ENCODE measurements at regions not wholly inside any gene's neighbourhood (a gene's known extent, or its start where the extent isn't known, plus 50 kb on each side); places are given as distances from the start of the nearest gene placed in this dataset.

- Mint-ChIP-seq H3K9me3 (peaks cover 7% of the 10 kb centered on the region), H3K4me3 (no peak overlapping the region), H3K27me3 (ENCODE audit: insufficient read depth) (no peaks in the 10 kb centered on the region), H3K4me1 (no peaks in the 10 kb centered on the region), H3K36me3 (ENCODE audit: low read depth) (no peaks in the 10 kb centered on the region), H3K27ac (no peak overlapping the region)
- Histone ChIP-seq H3K4me3 (ENCODE audit: low read length) (no peak overlapping the region), H3K4me1 (ENCODE audit: control insufficient read depth, insufficient read depth, low read length) (no peaks in the 10 kb centered on the region), H3K27me3 (ENCODE audit: control insufficient read depth, insufficient read depth, low read length, poor library complexity, severe bottlenecking) (no peaks in the 10 kb centered on the region), H3K36me3 (ENCODE audit: control insufficient read depth, insufficient read depth, low read length) (no peaks in the 10 kb centered on the region), H3K9ac (ENCODE audit: extremely low read depth, low read length, poor library complexity, severe bottlenecking) (no peak overlapping the region), H3K27ac (ENCODE audit: low read depth, low read length) (no peak overlapping the region), H3K9me3 (ENCODE audit: control insufficient read depth, low read length) (no peaks in the 10 kb centered on the region)
- WGBS, 2 experiments (ENCODE audit: insufficient coverage in 1 of 2, insufficient read length in 1 of 2) = 86 to 100% methylated on average over 1 of the region's 1 CpG
- no peak for DNase-seq
- TF ChIP-seq, protein P1, sequence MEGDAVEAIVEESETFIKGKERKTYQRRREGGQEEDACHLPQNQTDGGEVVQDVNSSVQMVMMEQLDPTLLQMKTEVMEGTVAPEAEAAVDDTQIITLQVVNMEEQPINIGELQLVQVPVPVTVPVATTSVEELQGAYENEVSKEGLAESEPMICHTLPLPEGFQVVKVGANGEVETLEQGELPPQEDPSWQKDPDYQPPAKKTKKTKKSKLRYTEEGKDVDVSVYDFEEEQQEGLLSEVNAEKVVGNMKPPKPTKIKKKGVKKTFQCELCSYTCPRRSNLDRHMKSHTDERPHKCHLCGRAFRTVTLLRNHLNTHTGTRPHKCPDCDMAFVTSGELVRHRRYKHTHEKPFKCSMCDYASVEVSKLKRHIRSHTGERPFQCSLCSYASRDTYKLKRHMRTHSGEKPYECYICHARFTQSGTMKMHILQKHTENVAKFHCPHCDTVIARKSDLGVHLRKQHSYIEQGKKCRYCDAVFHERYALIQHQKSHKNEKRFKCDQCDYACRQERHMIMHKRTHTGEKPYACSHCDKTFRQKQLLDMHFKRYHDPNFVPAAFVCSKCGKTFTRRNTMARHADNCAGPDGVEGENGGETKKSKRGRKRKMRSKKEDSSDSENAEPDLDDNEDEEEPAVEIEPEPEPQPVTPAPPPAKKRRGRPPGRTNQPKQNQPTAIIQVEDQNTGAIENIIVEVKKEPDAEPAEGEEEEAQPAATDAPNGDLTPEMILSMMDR (conservative IDR thresholded peaks at IDR 0.05) = no peak
Observed at GRCh38 chr3:144566320-144566719, 594.7 kb downstream of the DIPK2A start.

DNA sequence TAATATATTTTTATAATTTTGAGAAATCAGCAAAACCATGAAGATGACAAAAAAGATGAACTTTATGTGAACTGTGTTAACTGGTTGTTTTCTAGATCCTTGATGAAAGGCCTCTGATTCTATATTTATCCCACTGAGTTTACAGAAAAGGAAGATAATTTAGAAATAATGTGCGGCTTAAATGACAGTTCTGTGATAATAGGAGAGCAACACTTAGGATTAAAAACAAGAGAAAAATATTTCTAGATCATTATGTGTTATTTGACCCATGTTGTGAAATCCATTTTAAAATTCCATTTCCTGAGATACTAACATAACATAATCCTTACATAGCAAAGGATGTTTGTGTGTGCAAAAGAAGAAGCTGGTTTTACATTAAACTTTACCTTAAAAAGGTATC, 598.0 kb downstream of the DIPK2A start:
- Mint-ChIP-seq H3K36me3 (ENCODE audit: low read depth) (no peaks in the 10 kb centered on the region), H3K27me3 (ENCODE audit: insufficient read depth) (no peaks in the 10 kb centered on the region), H3K4me1 (peaks cover 8% of the 10 kb centered on the region), H3K4me3 (no peak overlapping the region), H3K9me3 (peaks cover 7% of the 10 kb centered on the region), H3K27ac (no peak overlapping the region)
- WGBS, 2 experiments (ENCODE audit: insufficient coverage in 1 of 2, insufficient read length in 1 of 2) = 91% methylated on average over 1 of the region's 1 CpG; no CpG with 5 or more reads in 1 of the 2 experiments
- no peak overlapping the region for H3K27ac ChIP-seq (ENCODE audit: low read depth, low read length)
- DNase-seq = no peak
- TF ChIP-seq, protein P1 (conservative IDR thresholded peaks at IDR 0.05) = no peak
- H3K4me3 ChIP-seq (ENCODE audit: low read length) = no peak overlapping the region
- H3K9ac ChIP-seq (ENCODE audit: extremely low read depth, low read length, poor library complexity, severe bottlenecking) = no peak overlapping the region
- no peaks in the 10 kb centered on the region for H3K9me3 ChIP-seq (ENCODE audit: control insufficient read depth, low read length)
- H3K27me3 ChIP-seq (ENCODE audit: control insufficient read depth, insufficient read depth, low read length, poor library complexity, severe bottlenecking) = no peaks in the 10 kb centered on the region
- no peaks in the 10 kb centered on the region for H3K4me1 ChIP-seq (ENCODE audit: control insufficient read depth, insufficient read depth, low read length)
- no peaks in the 10 kb centered on the region for H3K36me3 ChIP-seq (ENCODE audit: control insufficient read depth, insufficient read depth, low read length)

GRCh38 chr3:144583871-144584270, 612.2 kb downstream of the DIPK2A start:
- Histone ChIP-seq H3K9ac (ENCODE audit: extremely low read depth, low read length, poor library complexity, severe bottlenecking) (no peak overlapping the region), H3K4me1 (ENCODE audit: control insufficient read depth, insufficient read depth, low read length) (no peaks in the 10 kb centered on the region), H3K36me3 (ENCODE audit: control insufficient read depth, insufficient read depth, low read length) (no peaks in the 10 kb centered on the region), H3K27me3 (ENCODE audit: control insufficient read depth, insufficient read depth, low read length, poor library complexity, severe bottlenecking) (no peaks in the 10 kb centered on the region), H3K9me3 (ENCODE audit: control insufficient read depth, low read length) (peaks cover 4% of the 10 kb centered on the region), H3K4me3 (ENCODE audit: low read length) (no peak overlapping the region), H3K27ac (ENCODE audit: low read depth, low read length) (no peak overlapping the region)
- H3K4me1 Mint-ChIP-seq = no peaks in the 10 kb centered on the region
- no peak overlapping the region for H3K27ac Mint-ChIP-seq
- H3K36me3 Mint-ChIP-seq (ENCODE audit: low read depth) = no peaks in the 10 kb centered on the region
- H3K9me3 Mint-ChIP-seq = peaks cover 10% of the 10 kb centered on the region
- TF ChIP-seq, protein P1 (conservative IDR thresholded peaks at IDR 0.05) = no peak
- DNase-seq = no peak
- WGBS, 2 experiments (ENCODE audit: insufficient coverage in 1 of 2, insufficient read length in 1 of 2) = 96% methylated on average over 1 of the region's 1 CpG; no CpG with 5 or more reads in 1 of the 2 experiments
- no peaks in the 10 kb centered on the region for H3K27me3 Mint-ChIP-seq (ENCODE audit: insufficient read depth)
- no peak overlapping the region for H3K4me3 Mint-ChIP-seq
